Large intestine (tissue), 3 donors: ENCODE measurements at regions not wholly inside any gene's neighbourhood (a gene's known extent, or its start where the extent isn't known, plus 50 kb on each side); places are given as distances from the start of the nearest gene placed in this dataset.
"Not testable (repeated sequence)": the region's sequence is repeated elsewhere in the genome, so short reads cannot be mapped to it uniquely, and the experiment has no call there.

ENCODE experiments used
- DNase-seq, 2 donors: peaks; one replicate each; pipeline versions ENCODE4 v3.0.0 to v3.0.0-alpha.2; 2013
- H3K27ac ChIP-seq: one replicate; pipeline ENCODE4 v1.5.1; 2013; ENCODE audit warnings: low read length
- H3K27me3 ChIP-seq: 2 replicates; pipeline ENCODE4 v1.6.1; 2013; ENCODE audit warnings: low read length; ENCODE audit not compliant: control insufficient read depth, insufficient read depth
- H3K36me3 ChIP-seq: 2 replicates; pipeline ENCODE4 v1.6.1; 2013; ENCODE audit warnings: low read length; ENCODE audit not compliant: control insufficient read depth, insufficient read depth
- H3K4me1 ChIP-seq: one replicate; pipeline ENCODE4 v1.6.1; 2013; ENCODE audit warnings: low read length; ENCODE audit not compliant: control insufficient read depth, insufficient read depth
- H3K4me3 ChIP-seq: one replicate; pipeline ENCODE4 v1.5.1; 2013; ENCODE audit warnings: low read length
- H3K9me3 ChIP-seq: one replicate; pipeline ENCODE4 v1.6.1; 2013; ENCODE audit warnings: mild to moderate bottlenecking, low read depth, low read length, moderate library complexity; ENCODE audit not compliant: control insufficient read depth
- WGBS: methylation state at CpG from one replicate; pipeline ENCODE4 v1.1.5; 2013; ENCODE audit warnings: low lambda C conversion rate; ENCODE audit not compliant: insufficient coverage; 5-methylcytosine and 5-hydroxymethylcytosine counted together

GRCh38 chr9:105121861-105122430 is 122.5 kb upstream of the SLC44A1 start:
- Histone ChIP-seq H3K4me3 (no peak overlapping the region), H3K36me3 (no peaks in the 10 kb centered on the region), H3K4me1 (peaks cover 9% of the 10 kb centered on the region), H3K9me3 (no peaks in the 10 kb centered on the region), H3K27me3 (no peaks in the 10 kb centered on the region), H3K27ac (peak overlapping the region; percentile 59)
- peak in 1 of 2 donors; percentile 20 for DNase-seq
- no CpG with 5 or more reads among the region's 3 CpGs for WGBS

GRCh38 chr9:105124598-105124997 is 119.9 kb upstream of the SLC44A1 start:
- not testable (repeated sequence) for H3K36me3 ChIP-seq, H3K9me3 ChIP-seq, H3K4me3 ChIP-seq, DNase-seq, H3K27me3 ChIP-seq, H3K27ac ChIP-seq
- WGBS, result no CpG with 5 or more reads among the region's 5 CpGs
- peaks cover 21% of the 10 kb centered on the region for H3K4me1 ChIP-seq

- no peak for DNase-seq
- Histone ChIP-seq H3K4me3 (no peak overlapping the region), H3K36me3 (no peaks in the 10 kb centered on the region), H3K9me3 (no peaks in the 10 kb centered on the region), H3K27ac (peak overlapping the region; percentile 14), H3K27me3 (no peaks in the 10 kb centered on the region), H3K4me1 (peaks cover 21% of the 10 kb centered on the region)
- no CpG with 5 or more reads among the region's 1 CpG for WGBS
Observed at GRCh38 chr9:105126226-105126625, 118.2 kb upstream of the SLC44A1 start.

GRCh38 chr9:105127863-105128220 is 116.6 kb upstream of the SLC44A1 start:
- Histone ChIP-seq H3K27ac (peak overlapping the region; percentile 64), H3K4me3 (no peak overlapping the region), H3K27me3 (no peaks in the 10 kb centered on the region), H3K4me1 (peaks cover 12% of the 10 kb centered on the region), H3K9me3 (no peaks in the 10 kb centered on the region), H3K36me3 (no peaks in the 10 kb centered on the region)
- peak; percentile 23 to 50 for DNase-seq
- WGBS, result no CpG with 5 or more reads among the region's 3 CpGs

- Histone ChIP-seq H3K9me3 (no peaks in the 10 kb centered on the region), H3K4me3 (no peak overlapping the region), H3K36me3 (no peaks in the 10 kb centered on the region), H3K4me1 (peaks cover 12% of the 10 kb centered on the region), H3K27me3 (no peaks in the 10 kb centered on the region), H3K27ac (no peak overlapping the region)
- no peak for DNase-seq
- WGBS, result no CpG with 5 or more reads among the region's 5 CpGs
Observed at GRCh38 chr9:105128908-105129600, 115.4 kb upstream of the SLC44A1 start.

GRCh38 chr9:105129731-105130130 is 114.7 kb upstream of the SLC44A1 start:
- Histone ChIP-seq H3K36me3 (no peaks in the 10 kb centered on the region), H3K27ac (no peak overlapping the region), H3K27me3 (no peaks in the 10 kb centered on the region), H3K4me3 (no peak overlapping the region), H3K9me3 (no peaks in the 10 kb centered on the region), H3K4me1 (peaks cover 12% of the 10 kb centered on the region)
- WGBS, result no CpG with 5 or more reads among the region's 1 CpG
- DNase-seq, result no peak

GRCh38 chr9:105131981-105132380 is 112.5 kb upstream of the SLC44A1 start:
- WGBS, result no CpG with 5 or more reads among the region's 3 CpGs

GRCh38 chr9:105132606-105133005 is 111.8 kb upstream of the SLC44A1 start:
- no CpG with 5 or more reads among the region's 2 CpGs for WGBS
- H3K9me3 ChIP-seq, result no peaks in the 10 kb centered on the region
- no peak for DNase-seq
- no peaks in the 10 kb centered on the region for H3K36me3 ChIP-seq
- H3K4me3 ChIP-seq, result no peak overlapping the region
- H3K27ac ChIP-seq, result no peak overlapping the region
- H3K27me3 ChIP-seq, result no peaks in the 10 kb centered on the region
- H3K4me1 ChIP-seq, result peaks cover 9% of the 10 kb centered on the region

More at GRCh38 chr9:105131981-105132380, 112.5 kb upstream of the SLC44A1 start:
- Histone ChIP-seq H3K27me3 (no peaks in the 10 kb centered on the region), H3K4me3 (no peak overlapping the region), H3K27ac (no peak overlapping the region), H3K4me1 (peaks cover 12% of the 10 kb centered on the region), H3K9me3 (no peaks in the 10 kb centered on the region), H3K36me3 (no peaks in the 10 kb centered on the region)
- DNase-seq, result no peak

GRCh38 chr9:105138306-105138801 is 106.1 kb upstream of the SLC44A1 start:
- Histone ChIP-seq H3K9me3 (no peaks in the 10 kb centered on the region), H3K27ac (no peak overlapping the region), H3K27me3 (no peaks in the 10 kb centered on the region), H3K4me3 (no peak overlapping the region), H3K36me3 (no peaks in the 10 kb centered on the region), H3K4me1 (no peaks in the 10 kb centered on the region)
- no peak for DNase-seq
- no CpG with 5 or more reads among the region's 5 CpGs for WGBS

GRCh38 chr9:105141146-105141975 is 103.1 kb upstream of the SLC44A1 start:
- Histone ChIP-seq H3K4me1 (no peaks in the 10 kb centered on the region), H3K4me3 (no peak overlapping the region), H3K9me3 (no peaks in the 10 kb centered on the region), H3K36me3 (no peaks in the 10 kb centered on the region), H3K27ac (no peak overlapping the region), H3K27me3 (no peaks in the 10 kb centered on the region)
- DNase-seq, result no peak
- WGBS, result no CpG with 5 or more reads among the region's 5 CpGs
